ENCODE measurements at regions not wholly inside any gene's neighbourhood (a gene's known extent, or its start where the extent isn't known, plus 50 kb on each side); places are given as distances from the start of the nearest gene placed in this dataset.

GRCh38 chr15:85937661-85938060, 142.0 kb upstream of the AGBL1 start:
- TF ChIP-seq CTCF (conservative IDR thresholded peaks at IDR 0.05 in 1 of 2, IDR thresholded peaks at IDR 0.05 in 1 of 2; ENCODE audit: extremely low read depth in 1 of 2, insufficient read depth in 1 of 2, low read depth in 1 of 2, low read length in 2 of 2): no peak
- no peak for TF ChIP-seq EZH2 (IDR thresholded peaks at IDR 0.05; ENCODE audit: borderline replicate concordance, low read length)
